Endodermal cell (in vitro differentiated cells): ENCODE measurements at regions not wholly inside any gene's neighbourhood (a gene's known extent, or its start where the extent isn't known, plus 50 kb on each side); places are given as distances from the start of the nearest gene placed in this dataset.

ENCODE experiments used
- DNase-seq: peaks from one replicate; pipeline ENCODE4 v3.0.0-alpha.2; 2017
- H3K27ac ChIP-seq: 2 replicates; pipeline ENCODE4 v1.5.1; 2013; ENCODE audit warnings: mild to moderate bottlenecking, low read depth, low read length, moderate library complexity
- H3K27me3 ChIP-seq: 2 replicates; pipeline ENCODE4 v1.6.1; 2013; ENCODE audit warnings: mild to moderate bottlenecking, low read length, moderate library complexity; ENCODE audit not compliant: insufficient read depth, control insufficient read depth, poor library complexity, severe bottlenecking
- H3K36me3 ChIP-seq: 2 replicates; pipeline ENCODE4 v1.7.0; 2013; ENCODE audit warnings: mild to moderate bottlenecking, low read length, moderate library complexity; ENCODE audit not compliant: control insufficient read depth, insufficient read depth
- H3K4me1 ChIP-seq: one replicate; pipeline ENCODE4 v1.7.0; 2013; ENCODE audit warnings: low read length; ENCODE audit not compliant: control insufficient read depth, insufficient read depth
- H3K4me3 ChIP-seq: 2 replicates; pipeline ENCODE4 v1.5.1; 2013; ENCODE audit warnings: mild to moderate bottlenecking, low read length, moderate library complexity
- H3K9ac ChIP-seq: 2 replicates; pipeline ENCODE4 v1.6.1; 2013; ENCODE audit warnings: mild to moderate bottlenecking, low read length, moderate library complexity; ENCODE audit not compliant: poor library complexity, severe bottlenecking; ENCODE audit errors: extremely low read depth
- H3K9me3 ChIP-seq: 2 replicates; pipeline ENCODE4 v1.6.1; 2013; ENCODE audit warnings: mild to moderate bottlenecking, low read length, moderate library complexity; ENCODE audit not compliant: control insufficient read depth
- H3K27ac Mint-ChIP-seq: 2 replicates; pipeline ENCODE4 v1.8.0; 2020; ENCODE audit warnings: mixed read lengths
- H3K27me3 Mint-ChIP-seq: 2 replicates; pipeline ENCODE4 v1.8.0; 2021; ENCODE audit warnings: mild to moderate bottlenecking, mixed read lengths; ENCODE audit not compliant: insufficient read depth
- H3K36me3 Mint-ChIP-seq: 2 replicates; pipeline ENCODE4 v1.8.0; 2020; ENCODE audit warnings: low read depth, mixed read lengths
- H3K4me1 Mint-ChIP-seq: 2 replicates; pipeline ENCODE4 v1.8.0; 2020; ENCODE audit warnings: mixed read lengths
- H3K4me3 Mint-ChIP-seq: 2 replicates; pipeline ENCODE4 v1.8.0; 2020; ENCODE audit warnings: mild to moderate bottlenecking, moderate library complexity, mixed read lengths
- H3K9me3 Mint-ChIP-seq: 2 replicates; pipeline ENCODE4 v1.8.0; 2020; ENCODE audit warnings: mild to moderate bottlenecking, mixed read lengths
- WGBS, 2 experiments: methylation state at CpG; one replicate each; pipeline versions ENCODE4 v1.1.5 to v1.1.7; 2013; ENCODE audit warnings: missing lambda C conversion rate in 2 of 2, mixed read lengths in 1 of 2; ENCODE audit not compliant: insufficient coverage in 1 of 2, insufficient read length in 1 of 2; 5-methylcytosine and 5-hydroxymethylcytosine counted together
- TF ChIP-seq, protein P1 (sequence below): fragments of 200-600 bp; sonication (generic); conservative IDR thresholded peaks from 2 replicates; pipeline ENCODE4 v1.5.0; 2021; ENCODE audit warnings: antibody characterized with exemption, mild to moderate bottlenecking

DNA sequence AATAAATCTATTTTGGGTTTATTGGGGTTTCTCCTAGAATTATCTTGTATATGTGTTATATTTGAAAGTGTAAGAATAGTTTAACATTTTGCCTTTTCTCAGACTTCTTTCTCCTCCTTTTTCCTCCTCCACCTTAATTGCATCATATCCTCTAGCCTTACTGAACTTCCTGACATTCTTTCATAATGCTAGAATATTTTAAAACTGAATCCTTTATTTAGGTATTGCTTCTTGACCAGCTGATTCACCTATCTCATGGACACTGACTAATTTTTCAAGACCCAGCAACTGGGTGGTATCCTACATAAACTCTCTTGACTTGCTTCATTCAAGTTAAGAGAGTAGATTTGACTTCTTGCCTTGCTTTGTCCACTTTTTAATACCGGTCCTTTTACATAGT lies 1508.9 kb downstream of the STIM2 start:
- Histone ChIP-seq H3K4me1 (no peaks in the 10 kb centered on the region), H3K9ac (no peak overlapping the region), H3K36me3 (no peaks in the 10 kb centered on the region), H3K9me3 (no peaks in the 10 kb centered on the region), H3K4me3 (no peak overlapping the region), H3K27me3 (no peaks in the 10 kb centered on the region), H3K27ac (no peak overlapping the region)
- Mint-ChIP-seq H3K4me3 (no peak overlapping the region), H3K27me3 (no peaks in the 10 kb centered on the region), H3K36me3 (no peaks in the 10 kb centered on the region), H3K27ac (no peak overlapping the region), H3K4me1 (no peaks in the 10 kb centered on the region), H3K9me3 (no peaks in the 10 kb centered on the region)
- TF ChIP-seq, protein P1, sequence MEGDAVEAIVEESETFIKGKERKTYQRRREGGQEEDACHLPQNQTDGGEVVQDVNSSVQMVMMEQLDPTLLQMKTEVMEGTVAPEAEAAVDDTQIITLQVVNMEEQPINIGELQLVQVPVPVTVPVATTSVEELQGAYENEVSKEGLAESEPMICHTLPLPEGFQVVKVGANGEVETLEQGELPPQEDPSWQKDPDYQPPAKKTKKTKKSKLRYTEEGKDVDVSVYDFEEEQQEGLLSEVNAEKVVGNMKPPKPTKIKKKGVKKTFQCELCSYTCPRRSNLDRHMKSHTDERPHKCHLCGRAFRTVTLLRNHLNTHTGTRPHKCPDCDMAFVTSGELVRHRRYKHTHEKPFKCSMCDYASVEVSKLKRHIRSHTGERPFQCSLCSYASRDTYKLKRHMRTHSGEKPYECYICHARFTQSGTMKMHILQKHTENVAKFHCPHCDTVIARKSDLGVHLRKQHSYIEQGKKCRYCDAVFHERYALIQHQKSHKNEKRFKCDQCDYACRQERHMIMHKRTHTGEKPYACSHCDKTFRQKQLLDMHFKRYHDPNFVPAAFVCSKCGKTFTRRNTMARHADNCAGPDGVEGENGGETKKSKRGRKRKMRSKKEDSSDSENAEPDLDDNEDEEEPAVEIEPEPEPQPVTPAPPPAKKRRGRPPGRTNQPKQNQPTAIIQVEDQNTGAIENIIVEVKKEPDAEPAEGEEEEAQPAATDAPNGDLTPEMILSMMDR, result no peak
- WGBS, 2 experiments, result 100% methylated on average over 1 of the region's 1 CpG
- DNase-seq, result no peak

DNA sequence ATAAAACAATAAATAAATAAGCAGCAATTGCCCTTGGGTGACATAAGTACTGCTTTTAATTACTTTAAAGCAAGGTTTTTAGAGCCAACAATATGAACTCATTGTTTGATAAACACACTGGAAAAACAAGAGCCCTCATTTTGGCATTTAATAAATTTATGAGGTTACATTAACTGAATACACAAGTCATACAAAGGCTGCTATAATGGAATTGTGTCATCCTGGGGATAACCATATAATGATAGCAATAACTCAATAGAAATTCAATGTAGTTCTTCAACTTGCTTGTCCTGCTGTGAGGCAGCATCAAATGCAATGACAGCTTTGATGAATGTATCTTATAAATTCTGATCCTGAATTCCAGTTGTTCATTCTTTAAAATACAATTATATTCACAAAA lies 1512.5 kb downstream of the STIM2 start:
- no peak overlapping the region for H3K4me3 Mint-ChIP-seq
- DNase-seq, result no peak
- Histone ChIP-seq H3K9me3 (no peaks in the 10 kb centered on the region), H3K36me3 (no peaks in the 10 kb centered on the region), H3K27ac (no peak overlapping the region), H3K9ac (no peak overlapping the region), H3K4me3 (no peak overlapping the region), H3K27me3 (no peaks in the 10 kb centered on the region), H3K4me1 (no peaks in the 10 kb centered on the region)
- peaks cover 4% of the 10 kb centered on the region for H3K4me1 Mint-ChIP-seq
- TF ChIP-seq, protein P1, result no peak
- no peaks in the 10 kb centered on the region for H3K9me3 Mint-ChIP-seq
- no peaks in the 10 kb centered on the region for H3K27me3 Mint-ChIP-seq
- H3K27ac Mint-ChIP-seq, result no peak overlapping the region
- H3K36me3 Mint-ChIP-seq, result no peaks in the 10 kb centered on the region

DNA sequence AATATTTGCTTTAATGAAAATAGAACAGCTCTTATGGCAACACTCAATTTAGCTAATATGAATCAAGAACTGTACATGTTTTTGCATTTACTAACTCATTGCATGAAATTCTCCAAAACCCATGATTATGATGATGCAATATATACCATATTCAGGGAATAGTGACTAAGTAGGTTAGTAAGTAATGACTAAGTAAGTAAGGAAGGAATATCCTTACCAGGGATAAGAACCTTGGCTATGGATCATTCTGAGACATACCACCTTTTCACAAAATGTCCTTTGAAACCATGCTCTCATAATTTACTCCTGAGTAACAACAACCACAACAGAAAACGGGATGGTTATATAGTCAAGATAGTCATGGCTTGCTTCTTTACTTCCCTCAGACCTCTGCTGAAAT lies 1513.0 kb downstream of the STIM2 start:
- 100% methylated on average over 1 of the region's 1 CpG; no CpG with 5 or more reads in 1 of the 2 experiments for WGBS, 2 experiments
- TF ChIP-seq, protein P1, result no peak
- Histone ChIP-seq H3K27ac (no peak overlapping the region), H3K4me3 (no peak overlapping the region), H3K9ac (no peak overlapping the region), H3K4me1 (no peaks in the 10 kb centered on the region), H3K9me3 (no peaks in the 10 kb centered on the region), H3K36me3 (no peaks in the 10 kb centered on the region), H3K27me3 (no peaks in the 10 kb centered on the region)
- Mint-ChIP-seq H3K4me1 (peaks cover 4% of the 10 kb centered on the region), H3K27me3 (no peaks in the 10 kb centered on the region), H3K27ac (no peak overlapping the region), H3K36me3 (no peaks in the 10 kb centered on the region), H3K4me3 (no peak overlapping the region), H3K9me3 (no peaks in the 10 kb centered on the region)
- DNase-seq, result no peak
